HepG2 (cell line): ENCODE measurements at regions not wholly inside any gene's neighbourhood (a gene's known extent, or its start where the extent isn't known, plus 50 kb on each side); places are given as distances from the start of the nearest gene placed in this dataset.

Experiments
- ATAC-seq: fragments of 200-7000 bp; cut with Tn5 transposase; 3 replicates; pipeline ENCODE4 v1.9.1; 2020; ENCODE audit warnings: mild to moderate bottlenecking, moderate library complexity
- BruUV-seq: library from RNA; stranded (reverse); fragments of 400-500 nt; replicated peaks from 2 replicates; lab custom pipeline; 2021; lab: Mats Ljungman, UMichigan
- CTCF ChIA-PET: fragments of 300-600 bp; formaldehyde crosslinking; extraction: SDS; loops from one replicate; lab custom pipeline; 2021; ENCODE audit warnings: low total read pairs, inconsistent platforms, low intra/inter-chr PET ratio; lab: Yijun Ruan, JAX
- POLR2A ChIA-PET: fragments of 350-600 bp; sonication (Branson Sonifier 250); formaldehyde crosslinking; loops from one replicate; lab custom pipeline; 2020; ENCODE audit warnings: antibody characterized with exemption, inconsistent platforms; lab: Yijun Ruan, JAX
- DNase-seq: peaks from one replicate; pipeline ENCODE4 v3.0.0-alpha.2; 2015; ENCODE audit warnings: low spot score
- FAIRE-seq: peaks from 3 replicates; lab custom pipeline; 2011; peaks lifted over from hg19 to GRCh38; lab: Jason Lieb, UNC
- H2AFZ ChIP-seq: one replicate; pipeline ENCODE4 v1.6.1; 2011; ENCODE audit warnings: low read length, inconsistent platforms
- H3K27ac ChIP-seq: fragments of 300-600 bp; 3 replicates; pipeline ENCODE4 v1.8.0; 2011; ENCODE audit warnings: mixed run types, mild to moderate bottlenecking, mixed read lengths, low read length, inconsistent platforms; ENCODE audit not compliant: insufficient read depth; ENCODE audit errors: extremely low read length
- H3K27me3 ChIP-seq, 2 experiments: fragments of 200-600 bp in 1 of 2; 2 replicates in 1 of 2; 3 replicates in 1 of 2; pipeline versions ENCODE4 v1.6.0 to v1.8.0; 2011; ENCODE audit warnings: low read length in 2 of 2, mild to moderate bottlenecking in 2 of 2, moderate library complexity in 2 of 2, inconsistent platforms in 1 of 2; ENCODE audit not compliant: insufficient read depth in 2 of 2, control insufficient read depth in 1 of 2
- H3K36me3 ChIP-seq, 2 experiments: fragments of 200-600 bp in 1 of 2; replicated peaks in 1 of 2; 2 replicates in 1 of 2; 3 replicates in 1 of 2; pipeline versions ENCODE4 v1.5.1 to v1.8.0; 2011; ENCODE audit warnings: low read length in 2 of 2, inconsistent platforms in 1 of 2; ENCODE audit not compliant: insufficient read depth in 2 of 2, control insufficient read depth in 1 of 2
- H3K4me1 ChIP-seq: 2 replicates; pipeline ENCODE4 v1.5.1; 2012; ENCODE audit warnings: low read length, inconsistent platforms; ENCODE audit not compliant: insufficient read depth
- H3K4me2 ChIP-seq: 2 replicates; pipeline ENCODE4 v1.6.0; 2011; ENCODE audit warnings: low read depth, low read length, inconsistent platforms
- H3K4me3 ChIP-seq, 3 experiments: fragments of 200-600 bp in 1 of 3; sonication (generic), shearing (Covaris generic) in 1 of 3; replicated peaks in 1 of 3; 2 replicates each; pipeline ENCODE4 v1.5.1; 2011 to 2016; ENCODE audit warnings: low read length in 3 of 3, inconsistent platforms in 2 of 3, low read depth in 2 of 3, mild to moderate bottlenecking in 2 of 3, control low read depth in 1 of 3, mixed read lengths in 1 of 3; ENCODE audit not compliant: insufficient read depth in 1 of 3
- H3K79me2 ChIP-seq: one replicate; pipeline ENCODE4 v1.6.1; 2011; ENCODE audit warnings: low read length, inconsistent platforms; ENCODE audit not compliant: insufficient read depth
- H3K9ac ChIP-seq: 2 replicates; pipeline ENCODE4 v1.6.0; 2011; ENCODE audit warnings: mild to moderate bottlenecking, low read depth, low read length, inconsistent platforms; ENCODE audit not compliant: insufficient read depth
- H3K9me3 ChIP-seq: 2 replicates; pipeline ENCODE4 v1.5.1; 2012; ENCODE audit warnings: mild to moderate bottlenecking, low read length
- H4K20me1 ChIP-seq: 2 replicates; pipeline ENCODE4 v1.6.0; 2011; ENCODE audit warnings: inconsistent platforms, mild to moderate bottlenecking, low read length, moderate library complexity; ENCODE audit not compliant: insufficient read depth
- ATF1 ChIP-seq: IDR thresholded peaks from 2 replicates; pipeline ENCODE4 v1.6.1; 2016; ENCODE audit warnings: mild to moderate bottlenecking, control low read depth
- BRCA1 ChIP-seq: sonication (generic); formaldehyde crosslinking; IDR thresholded peaks from 2 replicates; pipeline ENCODE4 v1.4.0; 2020; ENCODE audit warnings: missing genetic modification reagents
- CEBPB ChIP-seq: IDR thresholded peaks from 2 replicates; pipeline ENCODE4 v1.6.1; 2011; ENCODE audit warnings: low read depth, low read length, improper control_type of control experiment, borderline replicate concordance
- E2F5 ChIP-seq: sonication (generic); formaldehyde crosslinking; conservative IDR thresholded peaks from 2 replicates; pipeline ENCODE4 v1.4.0; 2020; ENCODE audit warnings: missing genetic modification reagents
- GPN1 ChIP-seq: sonication (generic); formaldehyde crosslinking; IDR thresholded peaks from 2 replicates; pipeline ENCODE4 v1.5.1; 2020; ENCODE audit warnings: missing genetic modification reagents, borderline replicate concordance
- MATR3 ChIP-seq: sonication (generic); formaldehyde crosslinking; IDR thresholded peaks from 2 replicates; pipeline ENCODE4 v1.4.0; 2020; ENCODE audit warnings: missing genetic modification reagents
- ZBTB7A ChIP-seq: sonication (generic); formaldehyde crosslinking; IDR thresholded peaks from 2 replicates; pipeline ENCODE4 v1.8.0; 2022; ENCODE audit warnings: mild to moderate bottlenecking, missing genetic modification reagents
- ZNF382 ChIP-seq: sonication (generic); formaldehyde crosslinking; IDR thresholded peaks from 2 replicates; pipeline ENCODE4 v1.5.0; 2020; ENCODE audit warnings: missing genetic modification reagents, mild to moderate bottlenecking, borderline replicate concordance
- ZNF646 ChIP-seq: sonication (generic); formaldehyde crosslinking; IDR thresholded peaks from 2 replicates; pipeline ENCODE4 v1.9.0; 2021; ENCODE audit warnings: mild to moderate bottlenecking, missing genetic modification reagents
- ZNF7 ChIP-seq: IDR thresholded peaks from 2 replicates; pipeline ENCODE4 v1.6.1; 2016; ENCODE audit warnings: missing biosample characterization, missing genetic modification reagents
- ZNF776 ChIP-seq: sonication (generic); formaldehyde crosslinking; IDR thresholded peaks from 2 replicates; pipeline ENCODE4 v1.4.0; 2020; ENCODE audit warnings: mild to moderate bottlenecking, missing genetic modification reagents
- ZSCAN12 ChIP-seq: sonication (generic); formaldehyde crosslinking; IDR thresholded peaks from 2 replicates; pipeline ENCODE4 v1.9.0; 2021; ENCODE audit warnings: mild to moderate bottlenecking, missing genetic modification reagents
- WGBS: methylation state at CpG from one replicate; pipeline ENCODE4 v1.1.6; 2017; ENCODE audit warnings: low lambda C conversion rate; 5-methylcytosine and 5-hydroxymethylcytosine counted together
- in situ Hi-C: cut with HindIII; loops from 2 replicates; pipeline ENCODE4 v1.10.0; 2017; ENCODE audit warnings: low pct_unique_long_range_greater_than_20kb; ENCODE audit not compliant: extremely low pct_ligation_motif_present
- intact Hi-C: fragments of 100-400 bp; cut with micrococcal nuclease; formaldehyde crosslinking; loops from one replicate; pipeline ENCODE4 v1.10.0; 2022; ENCODE audit not compliant: unreplicated experiment

GRCh38 chr6:135115834-135116233 is 61.2 kb upstream of the HBS1L start:
- no peak for FAIRE-seq
- CTCF ChIA-PET, result no interaction called here

GRCh38 chr6:135115411-135115810 is 60.8 kb upstream of the HBS1L start:
- DNase-seq, result no peak
- H3K4me1 ChIP-seq, result peaks cover 8% of the 10 kb centered on the region; the same call in 1 of the 2 replicates
- CTCF ChIA-PET, result no interaction called here
- 48% methylated on average over 2 of the region's 2 CpGs for WGBS
- intact Hi-C loops, result no loop called here
- in situ Hi-C loops, result no loop called here
- no peak overlapping the region for H2AFZ ChIP-seq
- no peaks in the 10 kb centered on the region for H3K9me3 ChIP-seq
- no peak overlapping the region for H3K9ac ChIP-seq
- no peak overlapping the region for H3K27ac ChIP-seq
- H3K4me3 ChIP-seq, result no peak overlapping the region
- POLR2A ChIA-PET, result no interaction called here
- no peak overlapping the region for H3K4me2 ChIP-seq
- no peak for FAIRE-seq
- H3K36me3 ChIP-seq, result no peaks in the 10 kb centered on the region
- no TSS peak for BruUV-seq
- no peaks in the 10 kb centered on the region for H3K79me2 ChIP-seq
- H3K27me3 ChIP-seq, result no peaks in the 10 kb centered on the region
- H4K20me1 ChIP-seq, result no peaks in the 10 kb centered on the region
- ATAC-seq, result no peak
- TF ChIP-seq GPN1 (CRISPR knock-in tag) (no peak), ATF1 (CRISPR knock-in tag) (no peak), ZNF776 (no peak), ZNF382 (CRISPR knock-in tag) (no peak), ZSCAN12 (CRISPR knock-in tag) (no peak), ZNF7 (CRISPR knock-in tag) (no peak), ZNF646 (CRISPR knock-in tag) (no peak), ZBTB7A (CRISPR knock-in tag) (no peak)

More at GRCh38 chr6:135115834-135116233, 61.2 kb upstream of the HBS1L start:
- Histone ChIP-seq H3K27ac (no peak overlapping the region), H2AFZ (no peak overlapping the region), H3K9me3 (no peaks in the 10 kb centered on the region), H3K4me3 (no peak overlapping the region), H3K79me2 (no peaks in the 10 kb centered on the region), H3K4me2 (no peak overlapping the region), H3K36me3 (no peaks in the 10 kb centered on the region), H3K4me1 (peaks cover 8% of the 10 kb centered on the region; the same call in 1 of the 2 replicates), H3K27me3 (no peaks in the 10 kb centered on the region), H4K20me1 (no peaks in the 10 kb centered on the region), H3K9ac (no peak overlapping the region)
- no peak for ATAC-seq
- POLR2A ChIA-PET, result no interaction called here
- in situ Hi-C loops (no loop called here), intact Hi-C loops (no loop called here)
- WGBS, result 24% methylated on average over 5 of the region's 5 CpGs
- DNase-seq, result no peak
- BruUV-seq, result no TSS peak
- TF ChIP-seq E2F5 (CRISPR knock-in tag), result no peak
- peak; percentile 81 for TF ChIP-seq CEBPB
- TF ChIP-seq BRCA1, result no peak
- TF ChIP-seq MATR3 (CRISPR knock-in tag), result no peak
